ENCODE measurements at regions not wholly inside any gene's neighbourhood (a gene's known extent, or its start where the extent isn't known, plus 50 kb on each side); places are given as distances from the start of the nearest gene placed in this dataset.

GRCh38 chr11:45090607-45091006, 55.8 kb upstream of the PRDM11 start:
- Histone ChIP-seq H3K9me3 (no peaks in the 10 kb centered on the region), H3K27ac (peak overlapping the region in 2 of 4 donors; percentile 39 to 80), H3K4me3 (no peak overlapping the region), H3K36me3 (no peaks in the 10 kb centered on the region), H3K27me3 (no peaks in the 10 kb centered on the region), H3K4me1 (peaks cover 20 to 23% of the 10 kb centered on the region in 2 donors)
- ATAC-seq = no peak
- in situ Hi-C loops (cut with MboI; ENCODE audit: low sequenced_read_pairs in 4 of 4) = loop anchor here in 1 of 4 donors (5.0 kb wide), 1 partner anchor 73 kb away; no protein-coding TSS in a partner anchor
- intact Hi-C loops (cut with DNase I; ENCODE audit: low total_unique reads) = no loop called here
- TF ChIP-seq CTCF (IDR thresholded peaks at IDR 0.05 in 4 of 5, conservative IDR thresholded peaks at IDR 0.05 in 1 of 5) (no peak), POLR2A (IDR thresholded peaks at IDR 0.05) (no peak)
- no peak for DNase-seq

- intact Hi-C loops (cut with DNase I; ENCODE audit: low total_unique reads) (no loop called here), in situ Hi-C loops (cut with MboI; ENCODE audit: low sequenced_read_pairs in 4 of 4) (loop anchor here in 1 of 4 donors (5.0 kb wide), 1 partner anchor 74 kb away; no protein-coding TSS in a partner anchor)
- H3K4me1 ChIP-seq = peaks cover 20 to 27% of the 10 kb centered on the region in 2 donors
- no peak for TF ChIP-seq POLR2A (IDR thresholded peaks at IDR 0.05)
- no peak for TF ChIP-seq CTCF (IDR thresholded peaks at IDR 0.05 in 4 of 5, conservative IDR thresholded peaks at IDR 0.05 in 1 of 5)
- H3K27me3 ChIP-seq = no peaks in the 10 kb centered on the region
- no peak for ATAC-seq
- H3K9me3 ChIP-seq = no peaks in the 10 kb centered on the region
- H3K4me3 ChIP-seq = no peak overlapping the region
- no peak for DNase-seq
- peak overlapping the region in 2 of 4 donors; percentile 0 to 36 for H3K27ac ChIP-seq
- no peaks in the 10 kb centered on the region for H3K36me3 ChIP-seq
Measured at GRCh38 chr11:45091563-45092403, 54.7 kb upstream of the PRDM11 start.

GRCh38 chr11:45092404-45092785, 54.0 kb upstream of the PRDM11 start:
- TF ChIP-seq POLR2A (IDR thresholded peaks at IDR 0.05) = no peak
- no peak for TF ChIP-seq CTCF (IDR thresholded peaks at IDR 0.05 in 4 of 5, conservative IDR thresholded peaks at IDR 0.05 in 1 of 5)
- Histone ChIP-seq H3K27me3 (no peaks in the 10 kb centered on the region), H3K4me3 (no peak overlapping the region), H3K4me1 (peaks cover 20 to 30% of the 10 kb centered on the region in 2 donors), H3K27ac (peak overlapping the region in 2 of 4 donors; percentile 0 to 36), H3K36me3 (no peaks in the 10 kb centered on the region), H3K9me3 (no peaks in the 10 kb centered on the region)
- intact Hi-C loops (cut with DNase I; ENCODE audit: low total_unique reads) (no loop called here), in situ Hi-C loops (cut with MboI; ENCODE audit: low sequenced_read_pairs in 4 of 4) (loop anchor here in 1 of 4 donors (5.0 kb wide), 1 partner anchor 75 kb away; no protein-coding TSS in a partner anchor)
- DNase-seq (no peak), ATAC-seq (no peak)

- intact Hi-C loops (cut with DNase I; ENCODE audit: low total_unique reads) (no loop called here), in situ Hi-C loops (cut with MboI; ENCODE audit: low sequenced_read_pairs in 4 of 4) (loop anchor here in 1 of 4 donors (5.0 kb wide), 1 partner anchor 76 kb away; no protein-coding TSS in a partner anchor)
- H3K36me3 ChIP-seq = no peaks in the 10 kb centered on the region
- peaks cover 23 to 30% of the 10 kb centered on the region in 2 donors for H3K4me1 ChIP-seq
- TF ChIP-seq CTCF (IDR thresholded peaks at IDR 0.05 in 4 of 5, conservative IDR thresholded peaks at IDR 0.05 in 1 of 5) (no peak), POLR2A (IDR thresholded peaks at IDR 0.05) (no peak)
- H3K27ac ChIP-seq = no peak overlapping the region
- no peak overlapping the region for H3K4me3 ChIP-seq
- H3K9me3 ChIP-seq = no peaks in the 10 kb centered on the region
- ATAC-seq = no peak
- no peak for DNase-seq
- no peaks in the 10 kb centered on the region for H3K27me3 ChIP-seq
Measured at GRCh38 chr11:45092901-45093760, 53.3 kb upstream of the PRDM11 start.
